ENCODE measurements at regions not wholly inside any gene's neighbourhood (a gene's known extent, or its start where the extent isn't known, plus 50 kb on each side); places are given as distances from the start of the nearest gene placed in this dataset.
"Not testable (repeated sequence)": the region's sequence is repeated elsewhere in the genome, so short reads cannot be mapped to it uniquely, and the experiment has no call there.

DNA sequence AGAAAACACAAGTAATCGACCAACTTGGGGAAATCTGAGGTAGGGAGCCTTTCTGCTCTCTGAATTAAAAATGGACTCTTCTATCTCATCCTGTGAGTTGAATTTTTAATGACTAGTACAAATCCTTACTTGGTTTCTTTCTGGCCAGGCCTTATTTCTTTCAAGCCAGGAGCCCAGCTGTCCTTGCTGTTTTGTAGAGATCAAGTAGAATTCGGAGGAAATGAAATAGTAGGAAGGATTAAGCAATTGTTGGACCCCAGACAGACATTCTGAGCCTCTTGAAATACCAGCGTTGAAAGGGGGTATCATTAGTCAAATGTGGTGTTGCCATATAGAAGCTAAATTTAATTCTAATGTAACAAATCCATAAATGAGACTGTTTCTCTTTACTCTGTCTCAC, 53.7 kb upstream of the SMIM15 start:
- no peak for DNase-seq (ENCODE audit: low read depth, low spot score)

GRCh38 chr5:61216741-61217140, 54.5 kb upstream of the SMIM15 start:
- no peak for DNase-seq (ENCODE audit: low read depth, low spot score)

- DNase-seq (ENCODE audit: low read depth, low spot score): no peak
Observed at GRCh38 chr5:61217214-61217613, 54.9 kb upstream of the SMIM15 start.

GRCh38 chr5:61228229-61228628, 66.0 kb upstream of the SMIM15 start:
- no peak for DNase-seq (ENCODE audit: low read depth, low spot score)

DNA sequence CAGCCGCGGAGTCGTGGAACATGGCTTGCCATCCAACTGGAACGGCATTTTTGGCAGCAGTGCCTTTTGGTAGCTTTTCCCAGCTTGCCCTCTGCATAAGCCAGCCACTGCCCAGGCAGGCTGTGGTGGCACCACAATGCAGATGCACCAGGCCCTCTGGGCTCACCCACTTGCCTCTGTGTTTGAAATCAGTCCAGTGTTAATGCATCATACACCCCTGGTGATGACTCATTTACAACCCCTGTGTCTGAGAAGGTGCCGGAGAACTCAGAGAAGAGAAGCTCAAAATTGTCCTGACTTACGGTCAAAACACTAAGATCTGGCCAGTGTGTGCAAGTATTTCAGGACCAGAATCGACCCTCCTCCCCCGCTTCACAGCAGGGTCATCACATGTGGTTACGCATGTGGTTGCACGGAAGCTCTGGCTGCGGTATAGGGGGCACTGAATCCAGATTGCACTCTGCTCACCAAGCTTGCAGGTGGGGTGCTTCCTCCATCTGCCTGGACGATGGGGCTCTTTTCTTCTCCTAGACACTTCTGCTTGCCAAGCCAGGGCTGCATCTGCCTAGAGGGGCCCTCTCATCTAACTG, 66.5 kb upstream of the SMIM15 start:
- peak; percentile 25 for DNase-seq (ENCODE audit: low read depth, low spot score)

DNA sequence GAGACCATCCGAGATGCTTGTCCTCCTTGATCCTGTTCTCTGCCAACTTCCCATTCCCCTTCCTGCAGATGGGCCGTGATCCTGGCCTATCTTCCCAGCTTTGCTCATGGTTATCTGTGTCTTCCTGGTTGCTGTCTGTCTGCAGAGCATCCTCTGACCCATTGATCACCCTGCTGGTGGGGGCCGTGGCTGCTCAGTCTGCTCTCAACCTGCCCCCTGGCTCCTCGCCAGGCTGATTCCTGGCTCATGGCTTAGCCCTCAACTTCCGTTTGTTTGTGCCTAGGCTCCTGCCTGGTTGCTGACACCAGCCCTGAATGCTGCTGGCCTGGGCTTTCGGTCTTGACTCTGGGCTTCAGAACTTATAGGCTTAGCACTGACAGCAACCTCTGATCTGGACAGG, 67.1 kb upstream of the SMIM15 start:
- peak; percentile 37 for DNase-seq (ENCODE audit: low read depth, low spot score)

GRCh38 chr5:61230492-61230891, 68.2 kb upstream of the SMIM15 start:
- DNase-seq (ENCODE audit: low read depth, low spot score): no peak

DNA sequence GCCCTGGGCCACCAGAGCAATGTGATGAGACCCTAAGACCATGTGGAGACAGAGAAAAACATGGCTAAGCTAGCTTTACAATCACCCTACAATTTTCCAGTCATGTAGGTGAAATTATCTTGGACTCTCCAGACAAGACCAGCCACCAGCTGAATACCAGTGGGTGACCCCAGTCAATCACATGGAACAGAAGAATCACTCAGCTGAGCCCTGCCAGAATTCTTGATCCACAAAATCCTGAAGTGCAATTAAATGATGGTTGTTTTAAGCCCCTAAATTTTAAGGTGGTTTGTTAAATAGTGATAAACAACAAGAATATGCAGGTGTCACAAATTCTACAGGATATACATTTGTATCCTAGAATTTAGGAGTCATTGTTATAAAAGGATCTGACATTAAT, 69.5 kb upstream of the SMIM15 start:
- DNase-seq (ENCODE audit: low read depth, low spot score): no peak

DNA sequence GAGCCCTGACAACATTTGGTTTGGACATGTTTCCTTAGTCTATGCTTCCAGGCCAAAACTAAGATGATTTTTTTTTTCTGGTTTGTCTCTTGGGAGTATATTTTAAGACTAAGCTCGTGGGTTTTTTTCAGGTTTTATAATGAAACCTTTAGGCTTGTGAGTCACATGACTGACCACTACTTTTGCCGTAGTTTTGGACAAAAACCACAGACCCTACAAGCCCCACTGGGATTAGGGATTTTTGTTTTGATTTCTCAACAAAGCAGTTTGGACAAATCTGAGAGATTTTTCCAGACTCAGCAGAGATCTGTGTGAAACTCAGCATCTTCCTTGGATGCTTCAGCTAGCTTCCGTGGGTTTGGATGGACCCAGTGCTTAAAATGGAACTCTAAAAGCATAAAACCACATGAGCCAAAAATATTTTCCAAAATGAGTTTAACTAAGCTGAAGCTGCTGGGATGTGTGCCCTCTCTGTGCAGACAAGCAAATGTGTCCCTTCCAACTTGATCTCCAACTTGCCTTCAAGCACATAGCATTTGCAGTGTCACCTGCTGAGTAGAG, 70.3 kb upstream of the SMIM15 start:
- DNase-seq (ENCODE audit: low read depth, low spot score): no peak

DNA sequence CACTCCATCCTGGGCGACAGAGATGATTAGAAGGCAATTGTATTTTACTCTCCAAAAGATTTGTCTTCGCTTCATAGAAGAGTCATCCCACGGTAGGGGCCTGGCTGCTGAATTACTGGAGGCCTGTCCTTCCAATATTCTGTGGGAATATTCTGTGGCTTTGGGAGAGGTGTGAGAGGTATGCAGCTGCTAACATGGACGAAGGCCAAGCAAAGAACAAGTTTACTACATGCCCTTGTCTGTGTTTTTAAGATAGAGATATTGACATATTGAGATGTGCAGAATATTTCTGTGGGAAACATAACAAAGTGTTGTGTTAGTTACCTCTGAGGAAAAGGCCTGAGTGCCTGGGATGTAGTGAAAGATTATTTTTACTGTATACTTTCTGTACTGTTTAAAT, 71.8 kb upstream of the SMIM15 start:
- DNase-seq (ENCODE audit: low read depth, low spot score): no peak

GRCh38 chr5:61236715-61237114, 74.4 kb upstream of the SMIM15 start:
- DNase-seq (ENCODE audit: low read depth, low spot score): not testable (repeated sequence)

DNA sequence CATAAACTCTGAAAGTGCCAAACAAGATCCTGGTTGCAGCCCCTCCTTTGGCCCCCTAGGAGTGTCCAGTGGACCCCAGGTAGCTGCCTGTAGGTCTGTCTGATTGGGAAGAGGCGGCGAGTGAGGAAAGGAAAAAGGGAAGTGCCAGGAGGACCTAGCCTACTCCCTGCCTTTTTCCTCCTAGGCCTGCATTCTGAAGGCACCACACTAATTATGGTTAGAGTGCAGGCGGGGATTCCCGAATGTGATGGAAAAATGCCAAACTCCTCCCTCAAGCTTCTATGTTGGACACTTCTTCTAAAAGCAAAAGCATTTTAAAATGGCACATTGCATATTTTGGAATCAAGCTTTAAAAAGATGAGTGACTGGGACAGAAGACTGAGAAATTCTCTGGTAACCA, 83.2 kb upstream of the SMIM15 start:
- no peak for DNase-seq (ENCODE audit: low read depth, low spot score)

- DNase-seq (ENCODE audit: low read depth, low spot score): no peak
Observed at GRCh38 chr5:61245936-61246335, 83.7 kb upstream of the SMIM15 start.

GRCh38 chr5:61246768-61247307, 84.6 kb upstream of the SMIM15 start:
- DNase-seq (ENCODE audit: low read depth, low spot score): no peak

DNA sequence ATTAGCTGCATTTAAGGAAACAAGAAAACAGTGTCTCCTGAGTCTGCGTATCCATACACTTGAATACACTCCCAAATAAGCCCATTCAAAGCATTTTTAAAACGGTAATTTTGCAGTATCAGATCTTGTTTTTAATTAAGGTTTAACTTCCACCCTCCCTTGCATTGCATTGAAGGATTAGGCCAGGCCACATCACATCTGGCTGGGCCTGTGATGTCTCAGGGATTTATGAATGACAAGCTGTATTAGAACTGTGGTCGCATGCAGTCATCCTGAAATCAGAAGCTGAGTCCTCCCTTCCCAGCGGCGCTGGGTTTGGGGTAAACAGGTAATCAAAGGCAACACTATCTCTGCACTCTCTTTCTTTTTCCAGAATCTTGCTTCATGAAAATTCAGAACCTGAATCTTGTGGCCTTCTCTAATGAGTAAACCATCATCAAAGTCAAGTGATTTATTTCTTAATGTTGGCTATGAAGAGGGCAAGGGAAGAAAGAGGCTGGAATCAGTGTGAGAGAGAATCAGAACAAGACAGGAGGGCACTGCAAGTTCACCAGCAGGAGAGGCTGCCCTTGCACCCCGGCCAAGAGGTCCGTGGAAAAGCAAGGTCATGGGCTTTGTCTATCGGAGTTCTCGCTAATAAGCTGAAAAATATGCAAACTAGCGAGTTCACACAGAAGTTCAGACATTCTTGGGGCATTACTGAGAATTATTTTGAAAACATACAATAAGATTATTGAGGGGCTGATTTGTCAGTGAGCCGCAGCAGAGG, 80.0 kb upstream of the ZSWIM6 start:
- no peak for DNase-seq (ENCODE audit: low read depth, low spot score)

DNA sequence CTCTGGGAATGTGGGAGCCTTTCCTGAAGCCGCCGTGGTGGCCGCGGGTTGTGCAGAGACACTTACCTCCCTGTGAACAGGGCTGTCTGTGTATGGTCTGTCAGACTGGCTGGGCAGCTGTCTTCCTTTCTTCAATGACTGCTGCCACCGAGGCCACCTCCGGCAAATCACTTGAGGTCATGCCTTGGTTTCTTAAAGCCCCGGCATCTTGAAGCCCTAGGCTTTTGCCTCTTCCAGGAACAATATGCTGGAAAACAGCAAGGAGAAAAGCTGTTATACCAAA, 79.5 kb upstream of the ZSWIM6 start:
- DNase-seq (ENCODE audit: low read depth, low spot score): no peak

DNA sequence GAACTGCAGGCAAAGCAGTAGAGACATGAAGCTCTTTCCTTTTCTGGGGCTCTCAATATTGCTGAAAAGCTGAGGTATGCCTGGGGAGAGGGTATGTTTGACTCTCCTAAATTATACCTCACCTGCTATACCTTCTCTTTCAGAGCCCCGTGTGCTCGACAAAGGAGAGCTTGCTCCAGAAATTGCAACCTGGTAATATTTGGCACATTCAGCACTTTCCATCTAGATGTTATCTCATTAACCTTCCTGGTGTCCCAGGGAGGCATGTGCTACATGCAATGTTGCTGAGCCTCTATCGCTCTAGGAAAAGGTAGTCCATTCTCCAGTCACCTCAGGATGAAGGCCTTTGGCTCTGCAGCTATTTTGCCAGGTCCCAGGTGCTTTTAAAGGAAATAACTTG, 78.5 kb upstream of the ZSWIM6 start:
- no peak for DNase-seq (ENCODE audit: low read depth, low spot score)

DNA sequence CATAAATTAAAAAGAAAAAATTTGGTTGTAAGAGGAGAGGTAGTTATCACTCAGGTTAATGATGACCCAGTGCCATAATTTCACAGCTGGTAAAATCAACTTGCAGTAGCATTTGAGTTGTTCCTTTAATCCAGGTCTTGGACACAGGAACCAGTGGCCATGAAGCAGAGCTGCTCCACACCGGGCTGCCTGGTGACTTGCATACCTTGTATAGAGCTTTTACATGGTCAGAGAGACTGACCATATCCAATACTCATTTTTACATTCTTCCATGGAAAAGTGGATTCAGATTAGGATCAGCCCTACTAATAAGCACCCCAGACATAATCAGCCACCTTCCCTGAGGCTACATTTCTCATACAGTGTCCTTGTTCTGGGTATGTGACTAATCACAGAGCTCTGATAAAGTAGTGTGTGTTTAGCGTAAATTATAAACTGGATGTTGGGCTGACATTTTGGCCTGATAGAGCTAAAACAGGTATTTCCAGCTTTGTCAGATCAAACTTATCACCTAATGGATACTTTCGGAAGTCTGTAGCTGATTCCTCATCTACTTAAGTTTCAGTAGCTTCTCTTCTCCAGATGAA, 77.0 kb upstream of the ZSWIM6 start:
- DNase-seq (ENCODE audit: low read depth, low spot score): no peak

DNA sequence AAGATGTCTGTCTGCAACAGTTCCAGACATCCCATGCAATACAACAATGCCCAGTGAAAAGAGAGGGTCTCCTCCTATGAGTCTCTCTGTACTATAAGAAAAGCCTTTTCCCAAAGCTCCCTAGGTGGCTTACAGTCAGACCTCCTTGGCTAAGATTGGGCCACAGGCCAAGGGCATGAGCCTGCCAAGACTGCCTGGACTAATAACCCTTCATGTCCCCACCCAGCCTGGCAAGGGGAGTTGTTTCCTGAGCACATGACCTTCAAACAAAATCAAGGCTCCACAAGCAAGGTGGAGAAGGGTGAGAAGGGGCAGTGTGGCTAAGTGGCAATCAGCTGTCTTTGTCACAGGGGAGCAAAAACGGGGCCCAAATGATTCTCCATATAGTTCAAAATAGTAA, 75.6 kb upstream of the ZSWIM6 start:
- DNase-seq (ENCODE audit: low read depth, low spot score): no peak

DNA sequence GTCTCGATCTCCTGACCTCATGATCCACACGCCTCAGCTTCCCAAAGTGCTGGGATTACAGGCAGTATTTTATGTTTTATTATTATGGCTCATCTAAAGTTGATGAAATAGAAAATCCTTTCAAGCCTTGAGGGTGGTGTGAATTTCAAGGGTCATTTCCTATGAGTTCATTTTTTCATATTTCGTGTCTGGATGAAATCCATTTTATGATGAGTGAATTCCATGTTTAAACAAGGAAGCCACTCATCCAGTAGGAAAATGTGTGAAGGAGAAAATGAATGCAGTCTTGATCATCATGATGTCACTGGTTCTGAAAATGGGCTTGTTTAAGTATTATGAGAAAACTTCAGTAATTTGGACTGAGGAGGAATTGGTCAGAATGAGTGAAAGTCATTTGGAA, 74.6 kb upstream of the ZSWIM6 start:
- DNase-seq (ENCODE audit: low read depth, low spot score): no peak

DNA sequence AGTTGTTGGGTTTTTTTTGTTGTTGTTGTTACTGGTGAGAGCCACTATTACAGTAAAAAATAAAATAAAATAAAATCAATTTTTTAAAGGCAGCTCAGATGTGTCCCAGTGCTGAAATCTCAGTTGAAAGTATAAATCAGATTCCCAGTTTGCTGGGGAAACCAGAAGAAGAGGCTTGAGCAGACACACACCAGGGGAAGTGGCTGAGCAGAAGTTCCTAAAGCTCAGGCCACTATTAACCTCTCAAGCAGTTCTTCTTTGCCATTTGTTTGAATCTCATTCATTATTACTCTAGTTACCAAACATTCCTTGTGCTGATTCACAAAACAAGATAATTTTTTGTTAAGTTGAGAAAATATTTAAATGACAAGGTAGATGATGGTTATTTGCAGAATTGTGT, 70.9 kb upstream of the ZSWIM6 start:
- DNase-seq (ENCODE audit: low read depth, low spot score): no peak

GRCh38 chr5:61262080-61262479, 70.0 kb upstream of the ZSWIM6 start:
- DNase-seq (ENCODE audit: low read depth, low spot score): peak; percentile 42

DNA sequence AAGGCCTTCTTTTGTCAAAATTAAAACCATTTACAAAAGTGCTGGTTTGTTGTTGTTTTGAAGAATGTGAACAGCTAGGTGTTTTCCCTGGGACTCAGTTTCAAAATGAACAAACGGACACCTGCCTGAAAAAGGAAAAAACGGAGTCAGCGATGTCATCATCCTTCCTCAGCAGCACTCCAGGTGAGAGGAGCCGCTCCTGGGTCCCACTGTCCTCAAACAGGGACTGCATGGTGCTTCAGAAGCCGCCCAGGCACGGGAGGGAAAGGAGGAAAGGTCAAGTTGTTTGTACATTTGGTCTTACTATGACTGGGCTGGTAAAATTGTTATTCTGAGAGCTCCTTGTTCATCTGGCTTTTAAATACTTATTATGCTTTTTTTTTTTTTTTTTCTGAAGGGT, 69.0 kb upstream of the ZSWIM6 start:
- DNase-seq (ENCODE audit: low read depth, low spot score): no peak

Data from ELF-1 (cell line).